ENCODE measurements at regions not wholly inside any gene's neighbourhood (a gene's known extent, or its start where the extent isn't known, plus 50 kb on each side); places are given as distances from the start of the nearest gene placed in this dataset.

- H4K20me1 ChIP-seq (ENCODE audit: insufficient read depth, low read length), result no peaks in the 10 kb centered on the region
- FAIRE-seq, result no peak
- no peak overlapping the region for H3K4me2 ChIP-seq (ENCODE audit: low read depth, low read length)
- no peak overlapping the region for H3K4me3 ChIP-seq (replicated peaks in 1 of 3; ENCODE audit: insufficient read depth in 1 of 3, low read depth in 2 of 3, low read length in 3 of 3)
- POLR2A ChIA-PET, result no interaction called here
- intact Hi-C loops (cut with micrococcal nuclease; ENCODE audit: unreplicated experiment) (no loop called here), in situ Hi-C loops (cut with HindIII; ENCODE audit: extremely low pct_ligation_motif_present, low pct_unique_long_range_greater_than_20kb) (no loop called here)
- WGBS (ENCODE audit: low lambda C conversion rate), result 21% methylated on average over 6 of the region's 6 CpGs
- no peak overlapping the region for H2AFZ ChIP-seq (ENCODE audit: low read length)
- no peak for ATAC-seq
- H3K79me2 ChIP-seq (ENCODE audit: insufficient read depth, low read length), result no peaks in the 10 kb centered on the region
- H3K4me1 ChIP-seq (ENCODE audit: insufficient read depth, low read length), result no peaks in the 10 kb centered on the region
- CTCF ChIA-PET (ENCODE audit: low intra/inter-chr PET ratio, low total read pairs), result no interaction called here
- no TSS peak for BruUV-seq (replicated peaks)
- H3K9ac ChIP-seq (ENCODE audit: insufficient read depth, low read depth, low read length), result no peak overlapping the region
- TF ChIP-seq ZNF18 (CRISPR knock-in tag; IDR thresholded peaks at IDR 0.05; ENCODE audit: insufficient replicate concordance), result no peak
- no peak for TF ChIP-seq DPF2 (CRISPR knock-in tag; IDR thresholded peaks at IDR 0.05; ENCODE audit: borderline replicate concordance, low read depth)
- TF ChIP-seq ZFY (CRISPR knock-in tag; IDR thresholded peaks at IDR 0.05), result no peak
- TF ChIP-seq ZFP91 (CRISPR knock-in tag; IDR thresholded peaks at IDR 0.05; ENCODE audit: borderline replicate concordance), result no peak
- TF ChIP-seq TBL1XR1 (IDR thresholded peaks at IDR 0.05; ENCODE audit: borderline replicate concordance, low read length, partially characterized antibody), result no peak
- no peak for TF ChIP-seq TEAD3 (CRISPR knock-in tag; optimal IDR thresholded peaks at IDR 0.05; ENCODE audit: borderline replicate concordance)
- no peak for TF ChIP-seq AHDC1 (CRISPR knock-in tag; IDR thresholded peaks at IDR 0.05; ENCODE audit: borderline replicate concordance)
- no peak for TF ChIP-seq TAF1 (CRISPR knock-in tag; IDR thresholded peaks at IDR 0.05)
- no peak overlapping the region for H3K27ac ChIP-seq (ENCODE audit: extremely low read length, insufficient read depth, low read length)
- no peaks in the 10 kb centered on the region for H3K9me3 ChIP-seq (ENCODE audit: low read length)
- peaks cover 0 to 23% of the 10 kb centered on the region in 2 experiments; a peak in 3 of 5 replicates for H3K27me3 ChIP-seq (ENCODE audit: control insufficient read depth in 1 of 2, insufficient read depth in 2 of 2, low read length in 2 of 2)
- H3K36me3 ChIP-seq (replicated peaks in 1 of 2; ENCODE audit: control insufficient read depth in 1 of 2, insufficient read depth in 2 of 2, low read length in 2 of 2), result no peaks in the 10 kb centered on the region
- DNase-seq (ENCODE audit: low spot score), result no peak
Measured at GRCh38 chr11:115751243-115752015, 247.2 kb upstream of the CADM1 start.

All from HepG2 (cell line).